Trophoblast cell (in vitro differentiated cells and primary cell): ENCODE measurements at regions not wholly inside any gene's neighbourhood (a gene's known extent, or its start where the extent isn't known, plus 50 kb on each side); places are given as distances from the start of the nearest gene placed in this dataset.

Experiments
- DNase-seq, 2 donors: peaks; one replicate each; pipeline ENCODE4 v3.0.0-alpha.2; 2016
- H2AFZ ChIP-seq: 2 replicates; pipeline ENCODE4 v1.6.1; 2013; ENCODE audit warnings: low read length, moderate library complexity, mild to moderate bottlenecking; ENCODE audit not compliant: insufficient read depth, poor library complexity
- H2AK5ac ChIP-seq: 2 replicates; pipeline ENCODE4 v1.6.1; 2013; ENCODE audit warnings: mild to moderate bottlenecking, low read length
- H2BK120ac ChIP-seq: 2 replicates; pipeline ENCODE4 v1.6.1; 2013; ENCODE audit warnings: low read length, mild to moderate bottlenecking, moderate library complexity; ENCODE audit not compliant: insufficient read depth, poor library complexity
- H2BK12ac ChIP-seq: 2 replicates; pipeline ENCODE4 v1.6.1; 2013; ENCODE audit warnings: mild to moderate bottlenecking, low read length, moderate library complexity
- H2BK5ac ChIP-seq: 2 replicates; pipeline ENCODE4 v1.6.1; 2013; ENCODE audit warnings: low read length, low read depth, moderate library complexity, mild to moderate bottlenecking; ENCODE audit not compliant: poor library complexity
- H3K14ac ChIP-seq: 2 replicates; pipeline ENCODE4 v1.6.1; 2013; ENCODE audit warnings: mild to moderate bottlenecking, low read length
- H3K18ac ChIP-seq: 2 replicates; pipeline ENCODE4 v1.6.1; 2013; ENCODE audit warnings: mild to moderate bottlenecking, low read length
- H3K23ac ChIP-seq: 2 replicates; pipeline ENCODE4 v1.6.1; 2013; ENCODE audit warnings: low read length
- H3K27ac ChIP-seq: 2 replicates; pipeline ENCODE4 v1.5.1; 2013; ENCODE audit warnings: low read depth, mild to moderate bottlenecking, inconsistent platforms, low read length, moderate library complexity
- H3K27me3 ChIP-seq: 2 replicates; pipeline ENCODE4 v1.6.1; 2013; ENCODE audit warnings: inconsistent platforms, mild to moderate bottlenecking, low read length, moderate library complexity; ENCODE audit not compliant: insufficient read depth
- H3K36me3 ChIP-seq, 2 experiments: 1 replicate in 1 of 2; 2 replicates in 1 of 2; pipeline ENCODE4 v1.6.1; 2013; ENCODE audit warnings: low read length in 2 of 2, mild to moderate bottlenecking in 2 of 2, moderate library complexity in 1 of 2; ENCODE audit not compliant: insufficient read depth in 2 of 2, control insufficient read depth in 1 of 2
- H3K4ac ChIP-seq: 2 replicates; pipeline ENCODE4 v1.6.1; 2013; ENCODE audit warnings: low read depth, mild to moderate bottlenecking, low read length, moderate library complexity
- H3K4me1 ChIP-seq, 2 experiments: 1 replicate in 1 of 2; 2 replicates in 1 of 2; pipeline ENCODE4 v1.6.1; 2013; ENCODE audit warnings: low read length in 2 of 2, mild to moderate bottlenecking in 2 of 2, moderate library complexity in 1 of 2; ENCODE audit not compliant: insufficient read depth in 2 of 2, control insufficient read depth in 1 of 2
- H3K4me2 ChIP-seq: 2 replicates; pipeline ENCODE4 v1.6.1; 2013; ENCODE audit warnings: inconsistent platforms, mild to moderate bottlenecking, low read length, moderate library complexity
- H3K4me3 ChIP-seq: 2 replicates; pipeline ENCODE4 v1.5.1; 2013; ENCODE audit warnings: mild to moderate bottlenecking, low read depth, low read length, inconsistent platforms
- H3K79me1 ChIP-seq: one replicate; pipeline ENCODE4 v1.6.1; 2013; ENCODE audit warnings: low read length
- H3K79me2 ChIP-seq: 2 replicates; pipeline ENCODE4 v1.6.1; 2013; ENCODE audit warnings: low read length, mild to moderate bottlenecking; ENCODE audit not compliant: control insufficient read depth, insufficient read depth, poor library complexity
- H3K9ac ChIP-seq: 2 replicates; pipeline ENCODE4 v1.6.1; 2013; ENCODE audit warnings: mild to moderate bottlenecking, low read length
- H3K9me3 ChIP-seq: 2 replicates; pipeline ENCODE4 v1.6.1; 2013; ENCODE audit warnings: low read depth, mild to moderate bottlenecking, control low read depth, inconsistent platforms, low read length; ENCODE audit not compliant: insufficient read depth
- H4K12ac ChIP-seq: 2 replicates; pipeline ENCODE4 v1.6.1; 2013; ENCODE audit warnings: low read depth, mild to moderate bottlenecking, low read length, moderate library complexity
- H4K8ac ChIP-seq: 2 replicates; pipeline ENCODE4 v1.6.1; 2013; ENCODE audit warnings: low read depth, mild to moderate bottlenecking, low read length, moderate library complexity
- H4K91ac ChIP-seq: one replicate; pipeline ENCODE4 v1.6.1; 2013; ENCODE audit warnings: low read depth, mild to moderate bottlenecking, low read length, moderate library complexity
- WGBS: extraction: QIAGEN DNeasy Blood & Tissue Kit; methylation state at CpG from one replicate; pipeline ENCODE4 v1.1.7; 2013; ENCODE audit warnings: missing lambda C conversion rate; ENCODE audit not compliant: insufficient read length, insufficient coverage; ENCODE audit errors: extremely low coverage; 5-methylcytosine and 5-hydroxymethylcytosine counted together

DNA sequence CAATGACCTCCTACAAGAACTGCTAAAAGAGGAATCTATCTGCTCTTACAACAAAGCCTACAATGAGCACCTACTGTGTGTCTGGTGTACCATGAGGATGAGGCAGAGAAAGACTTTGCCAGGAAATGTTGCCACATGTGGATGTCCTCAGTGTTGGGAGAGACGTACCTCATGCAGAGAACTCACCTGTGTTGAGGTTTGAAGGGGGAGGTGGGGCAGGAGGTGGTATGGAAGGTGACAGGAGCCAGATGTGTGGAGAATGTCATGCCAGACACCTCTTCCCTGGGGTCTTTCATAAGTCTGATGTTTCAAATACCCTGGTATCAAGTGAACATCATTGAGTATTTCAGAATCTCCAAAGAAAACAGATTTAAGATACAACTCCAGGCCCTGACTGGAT, 220.1 kb upstream of the RNF32 start:
- Histone ChIP-seq H2BK12ac (no peak overlapping the region), H3K4me3 (no peak overlapping the region), H4K91ac (no peak overlapping the region), H2AK5ac (no peak overlapping the region), H2BK5ac (no peak overlapping the region), H4K12ac (no peak overlapping the region), H4K8ac (no peak overlapping the region), H2BK120ac (no peak overlapping the region), H3K14ac (no peak overlapping the region), H3K4ac (no peak overlapping the region), H3K79me2 (no peaks in the 10 kb centered on the region), H3K23ac (no peak overlapping the region), H2AFZ (no peak overlapping the region), H3K9me3 (peaks cover 2% of the 10 kb centered on the region), H3K27me3 (no peaks in the 10 kb centered on the region), H3K79me1 (no peaks in the 10 kb centered on the region), H3K9ac (no peak overlapping the region), H3K18ac (no peak overlapping the region), H3K4me1 (no peaks in the 10 kb centered on the region), H3K4me2 (no peak overlapping the region), H3K36me3 (no peaks in the 10 kb centered on the region), H3K27ac (no peak overlapping the region)
- no CpG with 5 or more reads among the region's 1 CpG for WGBS
- no peak for DNase-seq

DNA sequence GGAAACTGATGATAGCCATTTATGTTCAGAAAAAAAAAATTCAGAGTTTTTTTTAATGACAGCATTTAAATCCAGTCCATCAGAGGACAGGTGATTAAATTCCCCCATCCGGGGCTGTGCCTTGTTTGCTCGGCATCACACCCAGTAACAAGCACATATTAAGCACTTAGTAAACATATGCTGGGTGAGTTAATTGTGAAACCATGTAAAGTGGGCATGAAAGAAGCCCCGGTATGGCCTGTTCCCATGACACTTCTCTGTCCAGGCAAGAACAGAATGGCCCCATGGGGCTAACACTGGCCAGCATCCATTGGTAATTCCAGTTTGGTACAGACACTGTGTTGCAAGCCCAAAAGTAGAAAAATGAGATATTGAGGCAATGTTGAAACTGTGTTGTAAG, 220.8 kb upstream of the RNF32 start:
- Histone ChIP-seq H3K18ac (no peak overlapping the region), H2AK5ac (no peak overlapping the region), H3K79me1 (no peaks in the 10 kb centered on the region), H2BK120ac (no peak overlapping the region), H3K4ac (no peak overlapping the region), H3K9me3 (peaks cover 2% of the 10 kb centered on the region), H3K4me2 (no peak overlapping the region), H3K27me3 (no peaks in the 10 kb centered on the region), H3K23ac (no peak overlapping the region), H3K79me2 (no peaks in the 10 kb centered on the region), H3K9ac (no peak overlapping the region), H4K8ac (no peak overlapping the region), H2AFZ (no peak overlapping the region), H3K36me3 (no peaks in the 10 kb centered on the region), H2BK12ac (no peak overlapping the region), H4K91ac (no peak overlapping the region), H3K4me1 (no peaks in the 10 kb centered on the region), H3K14ac (no peak overlapping the region), H3K27ac (no peak overlapping the region), H4K12ac (no peak overlapping the region), H3K4me3 (no peak overlapping the region), H2BK5ac (no peak overlapping the region)
- no peak for DNase-seq
- WGBS: no CpG with 5 or more reads among the region's 3 CpGs

- H3K9me3 ChIP-seq: peaks cover 4% of the 10 kb centered on the region
- H2BK120ac ChIP-seq: no peak overlapping the region
- H2BK12ac ChIP-seq: no peak overlapping the region
- H4K8ac ChIP-seq: no peak overlapping the region
- peak overlapping the region; percentile 5 for H3K4me3 ChIP-seq
- no peaks in the 10 kb centered on the region for H3K79me2 ChIP-seq
- no peak overlapping the region for H2AFZ ChIP-seq
- H2AK5ac ChIP-seq: no peak overlapping the region
- no peak overlapping the region for H4K91ac ChIP-seq
- H3K4me2 ChIP-seq: no peak overlapping the region
- DNase-seq: no peak
- WGBS: no CpG with 5 or more reads among the region's 11 CpGs
- no peaks in the 10 kb centered on the region for H3K36me3 ChIP-seq
- no peaks in the 10 kb centered on the region for H3K4me1 ChIP-seq
- no peak overlapping the region for H3K9ac ChIP-seq
- H3K23ac ChIP-seq: no peak overlapping the region
- H3K4ac ChIP-seq: no peak overlapping the region
- H3K18ac ChIP-seq: no peak overlapping the region
- no peaks in the 10 kb centered on the region for H3K27me3 ChIP-seq
- no peak overlapping the region for H4K12ac ChIP-seq
- H2BK5ac ChIP-seq: no peak overlapping the region
- no peak overlapping the region for H3K27ac ChIP-seq
- no peak overlapping the region for H3K14ac ChIP-seq
- H3K79me1 ChIP-seq: no peaks in the 10 kb centered on the region
Measured at GRCh38 chr7:156402255-156402654, 238.3 kb upstream of the RNF32 start.

GRCh38 chr7:156401617-156402016, 239.0 kb upstream of the RNF32 start:
- no peak overlapping the region for H3K4ac ChIP-seq
- no peak overlapping the region for H3K4me3 ChIP-seq
- H4K8ac ChIP-seq: no peak overlapping the region
- no peak overlapping the region for H3K4me2 ChIP-seq
- no peaks in the 10 kb centered on the region for H3K27me3 ChIP-seq
- no peak overlapping the region for H2AK5ac ChIP-seq
- no peak overlapping the region for H2BK5ac ChIP-seq
- H3K4me1 ChIP-seq: no peaks in the 10 kb centered on the region
- no peaks in the 10 kb centered on the region for H3K79me1 ChIP-seq
- H3K79me2 ChIP-seq: no peaks in the 10 kb centered on the region
- no CpG with 5 or more reads among the region's 9 CpGs for WGBS
- no peak overlapping the region for H2BK120ac ChIP-seq
- no peak overlapping the region for H3K14ac ChIP-seq
- H3K27ac ChIP-seq: no peak overlapping the region
- no peaks in the 10 kb centered on the region for H3K36me3 ChIP-seq
- no peak overlapping the region for H4K12ac ChIP-seq
- H3K9me3 ChIP-seq: peaks cover 4% of the 10 kb centered on the region
- H3K18ac ChIP-seq: no peak overlapping the region
- H3K23ac ChIP-seq: no peak overlapping the region
- no peak overlapping the region for H2AFZ ChIP-seq
- H4K91ac ChIP-seq: no peak overlapping the region
- no peak for DNase-seq
- H2BK12ac ChIP-seq: no peak overlapping the region
- no peak overlapping the region for H3K9ac ChIP-seq
